Hepatocyte (in vitro differentiated cells): ENCODE measurements at regions not wholly inside any gene's neighbourhood (a gene's known extent, or its start where the extent isn't known, plus 50 kb on each side); places are given as distances from the start of the nearest gene placed in this dataset.

Experiments
- CTCF ChIP-seq: fragments of 200-600 bp; sonication (generic); IDR thresholded peaks from 2 replicates; pipeline ENCODE4 v1.5.1; 2016; ENCODE audit warnings: antibody characterized with exemption, mild to moderate bottlenecking; ENCODE audit not compliant: poor library complexity
- EZH2 ChIP-seq: fragments of 200-600 bp; sonication (generic); IDR thresholded peaks from 2 replicates; pipeline ENCODE4 v1.6.1; 2016; ENCODE audit warnings: antibody characterized with exemption, mild to moderate bottlenecking, borderline replicate concordance
- EZH2phosphoT487 ChIP-seq: fragments of 200-600 bp; sonication (generic); IDR thresholded peaks from one replicate; pipeline ENCODE4 v1.6.1; 2018; ENCODE audit warnings: antibody characterized with exemption, mild to moderate bottlenecking, low read depth, moderate library complexity; ENCODE audit not compliant: unreplicated experiment, severe bottlenecking

- TF ChIP-seq CTCF (no peak), EZH2 (no peak), EZH2phosphoT487 (no peak)
Observed at GRCh38 chr9:663541-663940, 178.0 kb upstream of the DMRT1 start.
